ENCODE measurements at regions not wholly inside any gene's neighbourhood (a gene's known extent, or its start where the extent isn't known, plus 50 kb on each side); places are given as distances from the start of the nearest gene placed in this dataset.

- H3K4me2 ChIP-seq (replicated peaks; ENCODE audit: extremely low read depth, low read length, poor library complexity, severe bottlenecking) = no peak overlapping the region
- H3K36me3 Mint-ChIP-seq = no peaks in the 10 kb centered on the region
- no peak overlapping the region for H3K27ac ChIP-seq (ENCODE audit: low read depth in 1 of 2, low read length in 2 of 2)
- H3K9me3 ChIP-seq (replicated peaks in 1 of 2; ENCODE audit: control insufficient read depth in 1 of 2, insufficient read depth in 1 of 2, low read length in 2 of 2) = peaks cover 0 to 5% of the 10 kb centered on the region in 2 donors
- DNase-seq = no peak
- H2AFZ ChIP-seq (ENCODE audit: insufficient read depth, low read depth, low read length, poor library complexity, severe bottlenecking) = no peak overlapping the region
- no peaks in the 10 kb centered on the region for H3K27me3 ChIP-seq (ENCODE audit: control insufficient read depth in 2 of 2, insufficient read depth in 2 of 2, low read length in 2 of 2)
- TF ChIP-seq CTCF (IDR thresholded peaks at IDR 0.05) = no peak
- H3K9me3 Mint-ChIP-seq = peaks cover 0 to 3% (median 2%) of the 10 kb centered on the region in 7 donors
- H3K4me1 Mint-ChIP-seq = no peaks in the 10 kb centered on the region
- H3K9ac ChIP-seq (ENCODE audit: insufficient read depth, low read length, poor library complexity, severe bottlenecking) = no peak overlapping the region
- no peak overlapping the region for H3K27ac Mint-ChIP-seq
- no peaks in the 10 kb centered on the region for H4K20me1 ChIP-seq (ENCODE audit: insufficient read depth, low read length)
- H3K4me3 ChIP-seq (replicated peaks in 1 of 3; ENCODE audit: low read depth in 2 of 3, low read length in 3 of 3) = no peak overlapping the region
- H3K4me3 Mint-ChIP-seq = no peak overlapping the region
- no peaks in the 10 kb centered on the region for H3K4me1 ChIP-seq (ENCODE audit: control insufficient read depth in 1 of 2, insufficient read depth in 2 of 2, low read length in 2 of 2)
- no peaks in the 10 kb centered on the region for H3K79me2 ChIP-seq (ENCODE audit: insufficient read depth, low read length)
- intact Hi-C loops (cut with micrococcal nuclease) = no loop called here
- H3K27me3 Mint-ChIP-seq (ENCODE audit: low read depth in 3 of 3) = peaks cover 0 to 1% (median 0%) of the 10 kb centered on the region in 3 donors
- no peaks in the 10 kb centered on the region for H3K36me3 ChIP-seq (replicated peaks in 1 of 2; ENCODE audit: control insufficient read depth in 1 of 2, insufficient read depth in 2 of 2, low read length in 2 of 2)
Measured at GRCh38 chr17:53033297-53033696, 789.4 kb upstream of the KIF2B start.

GRCh38 chr17:53032861-53033271, 789.9 kb upstream of the KIF2B start:
- intact Hi-C loops (cut with micrococcal nuclease) = no loop called here
- 17% methylated on average over 2 of the region's 3 CpGs for WGBS (ENCODE audit: insufficient coverage)
- Histone ChIP-seq H3K27ac (ENCODE audit: low read depth in 1 of 2, low read length in 2 of 2) (no peak overlapping the region), H2AFZ (ENCODE audit: insufficient read depth, low read depth, low read length, poor library complexity, severe bottlenecking) (no peak overlapping the region), H3K4me1 (ENCODE audit: control insufficient read depth in 1 of 2, insufficient read depth in 2 of 2, low read length in 2 of 2) (no peaks in the 10 kb centered on the region), H3K9me3 (replicated peaks in 1 of 2; ENCODE audit: control insufficient read depth in 1 of 2, insufficient read depth in 1 of 2, low read length in 2 of 2) (peaks cover 0 to 5% of the 10 kb centered on the region in 2 donors), H3K27me3 (ENCODE audit: control insufficient read depth in 2 of 2, insufficient read depth in 2 of 2, low read length in 2 of 2) (no peaks in the 10 kb centered on the region), H3K4me2 (replicated peaks; ENCODE audit: extremely low read depth, low read length, poor library complexity, severe bottlenecking) (no peak overlapping the region), H3K79me2 (ENCODE audit: insufficient read depth, low read length) (no peaks in the 10 kb centered on the region), H3K9ac (ENCODE audit: insufficient read depth, low read length, poor library complexity, severe bottlenecking) (no peak overlapping the region), H3K4me3 (replicated peaks in 1 of 3; ENCODE audit: low read depth in 2 of 3, low read length in 3 of 3) (no peak overlapping the region), H3K36me3 (replicated peaks in 1 of 2; ENCODE audit: control insufficient read depth in 1 of 2, insufficient read depth in 2 of 2, low read length in 2 of 2) (no peaks in the 10 kb centered on the region), H4K20me1 (ENCODE audit: insufficient read depth, low read length) (no peaks in the 10 kb centered on the region)
- Mint-ChIP-seq H3K4me1 (no peaks in the 10 kb centered on the region), H3K9me3 (peaks cover 0 to 3% (median 2%) of the 10 kb centered on the region in 7 donors), H3K36me3 (no peaks in the 10 kb centered on the region), H3K27me3 (ENCODE audit: low read depth in 3 of 3) (peaks cover 0 to 1% (median 0%) of the 10 kb centered on the region in 3 donors), H3K27ac (no peak overlapping the region), H3K4me3 (no peak overlapping the region)
- no peak for TF ChIP-seq CTCF (IDR thresholded peaks at IDR 0.05)
- DNase-seq = no peak
